CD14-positive monocyte (primary cell): ENCODE measurements at regions not wholly inside any gene's neighbourhood (a gene's known extent, or its start where the extent isn't known, plus 50 kb on each side); places are given as distances from the start of the nearest gene placed in this dataset.

Source experiments
- DNase-seq, 3 donors: peaks; one replicate each; pipeline ENCODE4 v3.0.0-alpha.2; 2011 to 2022
- H2AFZ ChIP-seq: 2 replicates; pipeline ENCODE4 v1.6.0; 2012; ENCODE audit warnings: mild to moderate bottlenecking, low read depth, low read length, inconsistent platforms; ENCODE audit not compliant: insufficient read depth, poor library complexity, severe bottlenecking
- H3K27ac ChIP-seq, 2 donors: 1 replicate in 1 of 2; 2 replicates in 1 of 2; pipeline ENCODE4 v1.5.1; 2012 to 2013; ENCODE audit warnings: low read length in 2 of 2, control low read depth in 1 of 2, inconsistent platforms in 1 of 2, low read depth in 1 of 2, mild to moderate bottlenecking in 1 of 2
- H3K27me3 ChIP-seq, 2 donors: one replicate each; pipeline versions ENCODE4 v1.6.0 to v1.6.1; 2011 to 2013; ENCODE audit warnings: low read length in 2 of 2; ENCODE audit not compliant: control insufficient read depth in 2 of 2, insufficient read depth in 2 of 2
- H3K36me3 ChIP-seq, 2 donors: replicated peaks in 1 of 2; 1 replicate in 1 of 2; 2 replicates in 1 of 2; pipeline versions ENCODE4 v1.5.1 to v1.6.1; 2012 to 2013; ENCODE audit warnings: low read length in 2 of 2, control low read depth in 1 of 2, inconsistent platforms in 1 of 2, mild to moderate bottlenecking in 1 of 2; ENCODE audit not compliant: insufficient read depth in 2 of 2, control insufficient read depth in 1 of 2
- H3K4me1 ChIP-seq, 2 donors: 1 replicate in 1 of 2; 2 replicates in 1 of 2; pipeline versions ENCODE4 v1.5.1 to v1.6.1; 2012 to 2013; ENCODE audit warnings: low read length in 2 of 2, control low read depth in 1 of 2, inconsistent platforms in 1 of 2, mild to moderate bottlenecking in 1 of 2, moderate library complexity in 1 of 2; ENCODE audit not compliant: insufficient read depth in 2 of 2, control insufficient read depth in 1 of 2
- H3K4me2 ChIP-seq: replicated peaks from 2 replicates; pipeline ENCODE3; 2012; ENCODE audit warnings: low read length, moderate library complexity, mild to moderate bottlenecking; ENCODE audit not compliant: poor library complexity, severe bottlenecking; ENCODE audit errors: extremely low read depth
- H3K4me3 ChIP-seq, 3 experiments: fragments of 200-600 bp in 1 of 3; sonication (generic) in 1 of 3; replicated peaks in 1 of 3; 1 replicate in 2 of 3; 2 replicates in 1 of 3; pipeline ENCODE4 v1.5.1; 2011 to 2013; ENCODE audit warnings: low read length in 3 of 3, mild to moderate bottlenecking in 3 of 3, control low read depth in 2 of 3, low read depth in 2 of 3, inconsistent platforms in 1 of 3, moderate library complexity in 1 of 3
- H3K79me2 ChIP-seq: 2 replicates; pipeline ENCODE4 v1.6.0; 2012; ENCODE audit warnings: mild to moderate bottlenecking, control low read depth, inconsistent platforms, low read length, moderate library complexity; ENCODE audit not compliant: insufficient read depth
- H3K9ac ChIP-seq: 2 replicates; pipeline ENCODE4 v1.6.0; 2017; ENCODE audit warnings: low read length, mild to moderate bottlenecking; ENCODE audit not compliant: insufficient read depth, poor library complexity, severe bottlenecking
- H3K9me3 ChIP-seq, 2 donors: replicated peaks in 1 of 2; 1 replicate in 1 of 2; 2 replicates in 1 of 2; pipeline versions ENCODE4 v1.5.1 to v1.6.1; 2012 to 2013; ENCODE audit warnings: low read length in 2 of 2, control low read depth in 1 of 2; ENCODE audit not compliant: control insufficient read depth in 1 of 2, insufficient read depth in 1 of 2
- H4K20me1 ChIP-seq: 2 replicates; pipeline ENCODE4 v1.6.0; 2012; ENCODE audit warnings: mild to moderate bottlenecking, low read length, control low read depth, moderate library complexity; ENCODE audit not compliant: insufficient read depth
- H3K27ac Mint-ChIP-seq, 7 donors: one replicate each; pipeline ENCODE4 v1.8.0; 2020; ENCODE audit warnings: mild to moderate bottlenecking in 7 of 7, mixed read lengths in 7 of 7, moderate library complexity in 6 of 7, inconsistent platforms in 2 of 7
- H3K27me3 Mint-ChIP-seq, 3 donors: one replicate each; pipeline ENCODE4 v1.8.0; 2021 to 2022; ENCODE audit warnings: low read depth in 3 of 3, mild to moderate bottlenecking in 3 of 3, mixed read lengths in 3 of 3, moderate library complexity in 3 of 3, inconsistent platforms in 1 of 3
- H3K36me3 Mint-ChIP-seq, 2 donors: one replicate each; pipeline ENCODE4 v1.8.0; 2020; ENCODE audit warnings: mixed read lengths in 2 of 2, inconsistent platforms in 1 of 2, mild to moderate bottlenecking in 1 of 2
- H3K4me1 Mint-ChIP-seq: one replicate; pipeline ENCODE4 v1.8.0; 2020; ENCODE audit warnings: mild to moderate bottlenecking, mixed read lengths
- H3K4me3 Mint-ChIP-seq, 2 donors: one replicate each; pipeline ENCODE4 v1.8.0; 2020; ENCODE audit warnings: mild to moderate bottlenecking in 2 of 2, mixed read lengths in 2 of 2, moderate library complexity in 1 of 2
- H3K9me3 Mint-ChIP-seq, 7 donors: one replicate each; pipeline ENCODE4 v1.8.0; 2020 to 2022; ENCODE audit warnings: mixed read lengths in 7 of 7, mild to moderate bottlenecking in 6 of 7, moderate library complexity in 6 of 7, inconsistent platforms in 2 of 7
- CTCF ChIP-seq: fragments of 200-600 bp; IDR thresholded peaks from one replicate; pipeline ENCODE4 v1.8.0; 2022; ENCODE audit warnings: antibody characterized with exemption, mild to moderate bottlenecking
- WGBS: methylation state at CpG from one replicate; pipeline ENCODE4 v1.1.5; 2013; ENCODE audit warnings: missing lambda C conversion rate; ENCODE audit not compliant: insufficient coverage; 5-methylcytosine and 5-hydroxymethylcytosine counted together
- intact Hi-C, 2 donors: fragments of 100-400 bp; cut with micrococcal nuclease; formaldehyde crosslinking; loops; one replicate each; pipeline versions ENCODE4 v1.15.0 to v1.15.1; 2023

GRCh38 chr17:65442691-65443090 lies 118.8 kb downstream of the AXIN2 start:
- H3K27ac Mint-ChIP-seq = no peak overlapping the region
- Histone ChIP-seq H3K4me3 (no peak overlapping the region), H3K36me3 (no peaks in the 10 kb centered on the region), H3K79me2 (no peaks in the 10 kb centered on the region), H3K4me2 (no peak overlapping the region), H3K9me3 (no peaks in the 10 kb centered on the region), H4K20me1 (no peaks in the 10 kb centered on the region), H3K4me1 (no peaks in the 10 kb centered on the region), H2AFZ (no peak overlapping the region), H3K27ac (no peak overlapping the region), H3K27me3 (peaks cover 2 to 10% of the 10 kb centered on the region in 2 donors), H3K9ac (no peak overlapping the region)
- H3K36me3 Mint-ChIP-seq = no peaks in the 10 kb centered on the region
- intact Hi-C loops = no loop called here
- H3K4me3 Mint-ChIP-seq = no peak overlapping the region
- TF ChIP-seq CTCF = no peak
- H3K27me3 Mint-ChIP-seq = peaks cover 8 to 20% (median 14%) of the 10 kb centered on the region in 3 donors
- no peaks in the 10 kb centered on the region for H3K4me1 Mint-ChIP-seq
- no CpG with 5 or more reads among the region's 1 CpG for WGBS
- no peak for DNase-seq
- H3K9me3 Mint-ChIP-seq = peaks cover 0 to 5% (median 0%) of the 10 kb centered on the region in 7 donors

- Histone ChIP-seq H3K4me2 (no peak overlapping the region), H3K27ac (no peak overlapping the region), H3K79me2 (no peaks in the 10 kb centered on the region), H3K4me1 (no peaks in the 10 kb centered on the region), H3K9me3 (no peaks in the 10 kb centered on the region), H3K27me3 (peaks cover 2 to 11% of the 10 kb centered on the region in 2 donors), H4K20me1 (no peaks in the 10 kb centered on the region), H3K36me3 (no peaks in the 10 kb centered on the region), H2AFZ (no peak overlapping the region), H3K9ac (no peak overlapping the region), H3K4me3 (no peak overlapping the region)
- WGBS = 84% methylated on average over 6 of the region's 6 CpGs
- Mint-ChIP-seq H3K9me3 (peaks cover 0 to 5% (median 0%) of the 10 kb centered on the region in 7 donors), H3K27ac (no peak overlapping the region), H3K4me1 (no peaks in the 10 kb centered on the region), H3K27me3 (peaks cover 8 to 23% (median 14%) of the 10 kb centered on the region in 3 donors), H3K4me3 (no peak overlapping the region), H3K36me3 (no peaks in the 10 kb centered on the region)
- no peak for DNase-seq
- intact Hi-C loops = no loop called here
- no peak for TF ChIP-seq CTCF
Measured at GRCh38 chr17:65442250-65442649, 119.2 kb downstream of the AXIN2 start.
